ENCODE measurements at regions not wholly inside any gene's neighbourhood (a gene's known extent, or its start where the extent isn't known, plus 50 kb on each side); places are given as distances from the start of the nearest gene placed in this dataset.

- no peaks in the 10 kb centered on the region for H3K9me3 Mint-ChIP-seq (ENCODE audit: unreplicated experiment)
- Histone ChIP-seq H2AFZ (ENCODE audit: low read depth, low read length) (no peak overlapping the region), H3K4me1 (ENCODE audit: insufficient read depth, low read length) (peaks cover 28% of the 10 kb centered on the region), H3K79me2 (ENCODE audit: insufficient read depth, low read length) (no peaks in the 10 kb centered on the region), H3K36me3 (ENCODE audit: insufficient read depth, low read length) (no peaks in the 10 kb centered on the region), H3K9me3 (ENCODE audit: insufficient read depth, low read depth, low read length) (no peaks in the 10 kb centered on the region), H3K4me3 (ENCODE audit: insufficient read depth, low read depth, low read length) (no peak overlapping the region), H3K9ac (ENCODE audit: low read length) (no peak overlapping the region), H3K27me3 (ENCODE audit: insufficient read depth, low read length) (no peaks in the 10 kb centered on the region), H4K20me1 (ENCODE audit: insufficient read depth, low read length) (no peaks in the 10 kb centered on the region), H3K4me2 (ENCODE audit: low read length) (no peak overlapping the region), H3K27ac (ENCODE audit: low read depth, low read length) (no peak overlapping the region)
- TF ChIP-seq CTCF (IDR thresholded peaks at IDR 0.05; ENCODE audit: insufficient read depth, low read depth, low read length) (no peak), EZH2 (IDR thresholded peaks at IDR 0.05; ENCODE audit: insufficient read depth, low read length) (no peak)
- H3K36me3 Mint-ChIP-seq (ENCODE audit: low read depth, unreplicated experiment): no peaks in the 10 kb centered on the region
- DNase-seq (ENCODE audit: low read depth) (no peak), FAIRE-seq (no peak)
- no peak overlapping the region for H3K27ac Mint-ChIP-seq (ENCODE audit: unreplicated experiment)
- H3K4me1 Mint-ChIP-seq (ENCODE audit: low read depth, unreplicated experiment): no peaks in the 10 kb centered on the region
- no peaks in the 10 kb centered on the region for H3K27me3 Mint-ChIP-seq (ENCODE audit: low read depth, unreplicated experiment)
- H3K4me3 Mint-ChIP-seq (ENCODE audit: unreplicated experiment): no peak overlapping the region
These were observed 528.7 kb downstream of the SOX2 start for GRCh38 chr3:182240474-182240873.

GRCh38 chr3:182241196-182241765, 529.6 kb downstream of the SOX2 start:
- Histone ChIP-seq H3K36me3 (ENCODE audit: insufficient read depth, low read length) (no peaks in the 10 kb centered on the region), H3K9me3 (ENCODE audit: insufficient read depth, low read depth, low read length) (no peaks in the 10 kb centered on the region), H3K27ac (ENCODE audit: low read depth, low read length) (peak overlapping the region; percentile 80), H3K9ac (ENCODE audit: low read length) (peak overlapping the region; percentile 76), H4K20me1 (ENCODE audit: insufficient read depth, low read length) (no peaks in the 10 kb centered on the region), H3K4me3 (ENCODE audit: insufficient read depth, low read depth, low read length) (no peak overlapping the region), H3K4me2 (ENCODE audit: low read length) (peak overlapping the region; percentile 75), H3K79me2 (ENCODE audit: insufficient read depth, low read length) (no peaks in the 10 kb centered on the region), H2AFZ (ENCODE audit: low read depth, low read length) (peak overlapping the region; percentile 70), H3K27me3 (ENCODE audit: insufficient read depth, low read length) (no peaks in the 10 kb centered on the region), H3K4me1 (ENCODE audit: insufficient read depth, low read length) (peaks cover 28% of the 10 kb centered on the region)
- Mint-ChIP-seq H3K27me3 (ENCODE audit: low read depth, unreplicated experiment) (no peaks in the 10 kb centered on the region), H3K9me3 (ENCODE audit: unreplicated experiment) (no peaks in the 10 kb centered on the region), H3K36me3 (ENCODE audit: low read depth, unreplicated experiment) (no peaks in the 10 kb centered on the region), H3K27ac (ENCODE audit: unreplicated experiment) (no peak overlapping the region), H3K4me1 (ENCODE audit: low read depth, unreplicated experiment) (no peaks in the 10 kb centered on the region), H3K4me3 (ENCODE audit: unreplicated experiment) (no peak overlapping the region)
- FAIRE-seq (no peak), DNase-seq (ENCODE audit: low read depth) (no peak)
- no peak for TF ChIP-seq EZH2 (IDR thresholded peaks at IDR 0.05; ENCODE audit: insufficient read depth, low read length)

- TF ChIP-seq EZH2 (IDR thresholded peaks at IDR 0.05; ENCODE audit: insufficient read depth, low read length): no peak
- no peak for TF ChIP-seq CTCF (IDR thresholded peaks at IDR 0.05; ENCODE audit: insufficient read depth, low read depth, low read length)
- no peaks in the 10 kb centered on the region for H3K36me3 Mint-ChIP-seq (ENCODE audit: low read depth, unreplicated experiment)
- no peaks in the 10 kb centered on the region for H3K9me3 Mint-ChIP-seq (ENCODE audit: unreplicated experiment)
- no peaks in the 10 kb centered on the region for H3K9me3 ChIP-seq (ENCODE audit: insufficient read depth, low read depth, low read length)
- H3K27ac ChIP-seq (ENCODE audit: low read depth, low read length): peak overlapping the region; percentile 80
- no peak for FAIRE-seq
- peak overlapping the region; percentile 70 for H2AFZ ChIP-seq (ENCODE audit: low read depth, low read length)
- no peaks in the 10 kb centered on the region for H3K4me1 Mint-ChIP-seq (ENCODE audit: low read depth, unreplicated experiment)
- no peaks in the 10 kb centered on the region for H3K36me3 ChIP-seq (ENCODE audit: insufficient read depth, low read length)
- no peaks in the 10 kb centered on the region for H3K79me2 ChIP-seq (ENCODE audit: insufficient read depth, low read length)
- H3K4me3 Mint-ChIP-seq (ENCODE audit: unreplicated experiment): no peak overlapping the region
- no peaks in the 10 kb centered on the region for H3K27me3 ChIP-seq (ENCODE audit: insufficient read depth, low read length)
- peak overlapping the region; percentile 76 for H3K9ac ChIP-seq (ENCODE audit: low read length)
- H3K27me3 Mint-ChIP-seq (ENCODE audit: low read depth, unreplicated experiment): no peaks in the 10 kb centered on the region
- no peaks in the 10 kb centered on the region for H4K20me1 ChIP-seq (ENCODE audit: insufficient read depth, low read length)
- H3K27ac Mint-ChIP-seq (ENCODE audit: unreplicated experiment): no peak overlapping the region
- peak overlapping the region; percentile 18 for H3K4me3 ChIP-seq (ENCODE audit: insufficient read depth, low read depth, low read length)
- H3K4me1 ChIP-seq (ENCODE audit: insufficient read depth, low read length): peaks cover 28% of the 10 kb centered on the region
- DNase-seq (ENCODE audit: low read depth): peak; percentile 97
- H3K4me2 ChIP-seq (ENCODE audit: low read length): peak overlapping the region; percentile 75
These were observed 530.2 kb downstream of the SOX2 start for GRCh38 chr3:182241766-182242488.

Data from astrocyte (in vitro differentiated cells and primary cell).